Upper lobe of right lung (tissue), 1 donor: ENCODE measurements at regions not wholly inside any gene's neighbourhood (a gene's known extent, or its start where the extent isn't known, plus 50 kb on each side); places are given as distances from the start of the nearest gene placed in this dataset.

Experiments
- ATAC-seq: fragments of 200-7000 bp; cut with Tn5 transposase; one replicate; pipeline ENCODE4 v1.9.1; 2020; ENCODE audit warnings: mild to moderate bottlenecking, moderate library complexity
- DNase-seq: peaks from one replicate; pipeline ENCODE4 v3.0.0-alpha.2; 2020
- H3K27ac ChIP-seq: fragments of 200-600 bp; one replicate; pipeline ENCODE4 v1.8.0; 2022
- H3K27me3 ChIP-seq: fragments of 200-600 bp; one replicate; pipeline ENCODE4 v1.8.0; 2022; ENCODE audit warnings: mild to moderate bottlenecking
- H3K36me3 ChIP-seq: fragments of 200-600 bp; one replicate; pipeline ENCODE4 v1.8.0; 2022
- H3K4me1 ChIP-seq: fragments of 200-600 bp; one replicate; pipeline ENCODE4 v1.8.0; 2022
- H3K4me3 ChIP-seq: fragments of 200-600 bp; one replicate; pipeline ENCODE4 v1.8.0; 2022; ENCODE audit warnings: mild to moderate bottlenecking
- H3K9me3 ChIP-seq: fragments of 200-600 bp; one replicate; pipeline ENCODE4 v1.8.0; 2022
- CTCF ChIP-seq: fragments of 200-600 bp; IDR thresholded peaks from one replicate; pipeline ENCODE4 v1.8.0; 2022; ENCODE audit warnings: antibody characterized with exemption
- intact Hi-C: fragments of 100-400 bp; cut with DNase I; formaldehyde crosslinking; loops from one replicate; pipeline ENCODE4 v1.11.0; 2022
- donor health status: DM: no; HTN: yes; CAD: no; lungs with severe emphysema.

- Histone ChIP-seq H3K4me1 (no peaks in the 10 kb centered on the region), H3K9me3 (no peaks in the 10 kb centered on the region), H3K27ac (no peak overlapping the region), H3K36me3 (no peaks in the 10 kb centered on the region), H3K4me3 (no peak overlapping the region), H3K27me3 (peaks cover 18% of the 10 kb centered on the region)
- peak; percentile 86 for DNase-seq
- peak; percentile 89 for TF ChIP-seq CTCF
- intact Hi-C loops = no loop called here
- ATAC-seq = peak; percentile 94
Measured at GRCh38 chr12:13864081-13864673, 117.2 kb downstream of the GRIN2B start.

GRCh38 chr12:13857750-13858149, 123.7 kb downstream of the GRIN2B start:
- Histone ChIP-seq H3K27me3 (peaks cover 4% of the 10 kb centered on the region), H3K4me3 (no peak overlapping the region), H3K9me3 (no peaks in the 10 kb centered on the region), H3K27ac (no peak overlapping the region), H3K36me3 (no peaks in the 10 kb centered on the region), H3K4me1 (no peaks in the 10 kb centered on the region)
- intact Hi-C loops = no loop called here
- DNase-seq (no peak), ATAC-seq (no peak)
- no peak for TF ChIP-seq CTCF

GRCh38 chr12:13853471-13853870, 127.9 kb downstream of the GRIN2B start:
- H3K27ac ChIP-seq = no peak overlapping the region
- no peaks in the 10 kb centered on the region for H3K36me3 ChIP-seq
- no peaks in the 10 kb centered on the region for H3K4me1 ChIP-seq
- H3K9me3 ChIP-seq = no peaks in the 10 kb centered on the region
- DNase-seq = no peak
- no peak overlapping the region for H3K4me3 ChIP-seq
- no peak for TF ChIP-seq CTCF
- ATAC-seq = no peak
- no peaks in the 10 kb centered on the region for H3K27me3 ChIP-seq
- intact Hi-C loops = no loop called here

- intact Hi-C loops = no loop called here
- H3K27ac ChIP-seq = no peak overlapping the region
- no peaks in the 10 kb centered on the region for H3K36me3 ChIP-seq
- no peak for TF ChIP-seq CTCF
- ATAC-seq = no peak
- H3K4me1 ChIP-seq = no peaks in the 10 kb centered on the region
- H3K4me3 ChIP-seq = no peak overlapping the region
- H3K9me3 ChIP-seq = no peaks in the 10 kb centered on the region
- DNase-seq = no peak
- H3K27me3 ChIP-seq = no peaks in the 10 kb centered on the region
Measured at GRCh38 chr12:13851828-13852227, 129.6 kb downstream of the GRIN2B start.

- intact Hi-C loops = no loop called here
- no peak for TF ChIP-seq CTCF
Measured at GRCh38 chr12:13849456-13849855, 131.9 kb downstream of the GRIN2B start.

GRCh38 chr12:13843841-13844240, 137.6 kb downstream of the GRIN2B start:
- ATAC-seq (no peak), DNase-seq (no peak)
- TF ChIP-seq CTCF = no peak
- no peak overlapping the region for H3K27ac ChIP-seq
- no peak overlapping the region for H3K4me3 ChIP-seq
- no peaks in the 10 kb centered on the region for H3K9me3 ChIP-seq
- intact Hi-C loops = no loop called here
- no peaks in the 10 kb centered on the region for H3K4me1 ChIP-seq
- no peaks in the 10 kb centered on the region for H3K36me3 ChIP-seq
- H3K27me3 ChIP-seq = no peaks in the 10 kb centered on the region

More at GRCh38 chr12:13849456-13849855, 131.9 kb downstream of the GRIN2B start:
- H3K9me3 ChIP-seq = no peaks in the 10 kb centered on the region
- ATAC-seq (no peak), DNase-seq (no peak)
- H3K27me3 ChIP-seq = no peaks in the 10 kb centered on the region
- H3K27ac ChIP-seq = no peak overlapping the region
- no peaks in the 10 kb centered on the region for H3K4me1 ChIP-seq
- no peak overlapping the region for H3K4me3 ChIP-seq
- no peaks in the 10 kb centered on the region for H3K36me3 ChIP-seq
